Karpas-422 (cell line): ENCODE measurements at regions not wholly inside any gene's neighbourhood (a gene's known extent, or its start where the extent isn't known, plus 50 kb on each side); places are given as distances from the start of the nearest gene placed in this dataset.

Experiments
- DNase-seq: peaks from one replicate; pipeline ENCODE4 v3.0.0-alpha.2; 2015
- H2AFZ ChIP-seq: fragments of 200-600 bp; sonication (generic); 2 replicates; pipeline ENCODE4 v1.6.1; 2014; ENCODE audit warnings: antibody characterized with exemption, low read length, mixed read lengths
- H3K27ac ChIP-seq: fragments of 200-600 bp; sonication (generic); 2 replicates; pipeline ENCODE4 v1.5.1; 2014; ENCODE audit warnings: mild to moderate bottlenecking, low read length, moderate library complexity
- H3K27me3 ChIP-seq: fragments of 200-600 bp; sonication (generic); 2 replicates; pipeline ENCODE4 v1.6.1; 2014; ENCODE audit warnings: low read length, mixed read lengths
- H3K36me3 ChIP-seq: fragments of 200-600 bp; sonication (generic); 2 replicates; pipeline ENCODE4 v1.6.1; 2014; ENCODE audit warnings: low read length, mixed read lengths; ENCODE audit not compliant: insufficient read depth
- H3K4me1 ChIP-seq: fragments of 200-600 bp; sonication (generic); 2 replicates; pipeline ENCODE4 v1.6.1; 2014; ENCODE audit warnings: mild to moderate bottlenecking, low read length, mixed read lengths
- H3K4me2 ChIP-seq: fragments of 200-600 bp; sonication (generic); 2 replicates; pipeline ENCODE4 v1.6.1; 2014; ENCODE audit warnings: low read length, low read depth, mild to moderate bottlenecking; ENCODE audit not compliant: poor library complexity, severe bottlenecking
- H3K4me3 ChIP-seq: fragments of 200-600 bp; sonication (generic); 2 replicates; pipeline ENCODE4 v1.5.1; 2014; ENCODE audit warnings: mild to moderate bottlenecking, antibody characterized with exemption, low read length, mixed read lengths
- H3K79me2 ChIP-seq: fragments of 200-600 bp; sonication (generic); 2 replicates; pipeline ENCODE4 v1.6.1; 2014; ENCODE audit warnings: mild to moderate bottlenecking, low read length, mixed read lengths
- H3K9ac ChIP-seq: fragments of 200-600 bp; sonication (generic); 2 replicates; pipeline ENCODE4 v1.6.0; 2014; ENCODE audit warnings: low read length
- H3K9me2 ChIP-seq: fragments of 200-600 bp; sonication (generic), shearing (Covaris generic); replicated peaks from 2 replicates; pipeline ENCODE4 v1.6.0; 2014; ENCODE audit warnings: mild to moderate bottlenecking, low read length, moderate library complexity; ENCODE audit not compliant: insufficient read depth
- H3K9me3 ChIP-seq: fragments of 300-700, 200-600 bp; sonication (generic); 2 replicates; pipeline ENCODE4 v1.6.1; 2014; ENCODE audit warnings: low read length, mixed read lengths
- H4K20me1 ChIP-seq: fragments of 200-600 bp; sonication (generic); 2 replicates; pipeline ENCODE4 v1.6.1; 2014; ENCODE audit warnings: mild to moderate bottlenecking, antibody characterized with exemption, low read length, low read depth; ENCODE audit not compliant: insufficient read depth

- DNase-seq: no peak
- H3K79me2 ChIP-seq: no peaks in the 10 kb centered on the region
- H3K9ac ChIP-seq: no peak overlapping the region
- no peaks in the 10 kb centered on the region for H3K9me3 ChIP-seq
- no peaks in the 10 kb centered on the region for H4K20me1 ChIP-seq
- no peaks in the 10 kb centered on the region; the same call in 1 of the 2 replicates for H3K4me1 ChIP-seq
- H3K9me2 ChIP-seq: no peaks in the 10 kb centered on the region
- no peak overlapping the region for H3K4me2 ChIP-seq
- H3K27ac ChIP-seq: no peak overlapping the region
- no peaks in the 10 kb centered on the region; the same call in 1 of the 2 replicates for H3K36me3 ChIP-seq
- no peaks in the 10 kb centered on the region for H3K27me3 ChIP-seq
- 0 out of 2 replicates have a peak overlapping the region, but pooled peaks have one; percentile 13 for H2AFZ ChIP-seq
- no peak overlapping the region for H3K4me3 ChIP-seq
Observed at GRCh38 chr14:36013483-36013882, 163.0 kb downstream of the PTCSC3 start.

GRCh38 chr14:36012621-36013020, 163.9 kb downstream of the PTCSC3 start:
- no peaks in the 10 kb centered on the region for H4K20me1 ChIP-seq
- no peak overlapping the region for H2AFZ ChIP-seq
- H3K9me3 ChIP-seq: no peaks in the 10 kb centered on the region
- H3K27ac ChIP-seq: no peak overlapping the region
- H3K9me2 ChIP-seq: no peaks in the 10 kb centered on the region
- H3K79me2 ChIP-seq: no peaks in the 10 kb centered on the region
- H3K4me1 ChIP-seq: peaks cover 4% of the 10 kb centered on the region
- H3K9ac ChIP-seq: no peak overlapping the region
- H3K4me2 ChIP-seq: no peak overlapping the region
- no peak for DNase-seq
- no peaks in the 10 kb centered on the region for H3K27me3 ChIP-seq
- H3K36me3 ChIP-seq: no peaks in the 10 kb centered on the region; the same call in 1 of the 2 replicates
- no peak overlapping the region for H3K4me3 ChIP-seq

GRCh38 chr14:36009643-36010042, 166.9 kb downstream of the PTCSC3 start:
- no peak overlapping the region for H3K4me3 ChIP-seq
- H3K9me2 ChIP-seq: no peaks in the 10 kb centered on the region
- H3K27me3 ChIP-seq: no peaks in the 10 kb centered on the region
- no peaks in the 10 kb centered on the region for H4K20me1 ChIP-seq
- H3K9ac ChIP-seq: no peak overlapping the region
- no peaks in the 10 kb centered on the region for H3K9me3 ChIP-seq
- DNase-seq: no peak
- H3K4me2 ChIP-seq: no peak overlapping the region
- no peaks in the 10 kb centered on the region for H3K36me3 ChIP-seq
- H3K27ac ChIP-seq: no peak overlapping the region
- no peaks in the 10 kb centered on the region for H3K79me2 ChIP-seq
- no peak overlapping the region for H2AFZ ChIP-seq
- H3K4me1 ChIP-seq: peaks cover 31% of the 10 kb centered on the region

GRCh38 chr14:36006623-36007022, 169.9 kb downstream of the PTCSC3 start:
- H4K20me1 ChIP-seq: no peaks in the 10 kb centered on the region

GRCh38 chr14:36005670-36006069, 170.9 kb downstream of the PTCSC3 start:
- Histone ChIP-seq H3K36me3 (no peaks in the 10 kb centered on the region), H3K9ac (no peak overlapping the region), H3K4me3 (no peak overlapping the region), H2AFZ (peak overlapping the region; percentile 17; the same call in 1 of the 2 replicates), H3K27ac (no peak overlapping the region), H3K9me2 (no peaks in the 10 kb centered on the region), H4K20me1 (no peaks in the 10 kb centered on the region), H3K79me2 (no peaks in the 10 kb centered on the region), H3K4me2 (no peak overlapping the region), H3K4me1 (peaks cover 65% of the 10 kb centered on the region), H3K9me3 (no peaks in the 10 kb centered on the region), H3K27me3 (no peaks in the 10 kb centered on the region)
- no peak for DNase-seq

More at GRCh38 chr14:36006623-36007022, 169.9 kb downstream of the PTCSC3 start:
- H3K27ac ChIP-seq: no peak overlapping the region
- no peak overlapping the region for H3K4me3 ChIP-seq
- H3K4me2 ChIP-seq: peak overlapping the region; percentile 35
- no peaks in the 10 kb centered on the region for H3K79me2 ChIP-seq
- DNase-seq: no peak
- no peaks in the 10 kb centered on the region for H3K27me3 ChIP-seq
- peak overlapping the region; percentile 69 for H2AFZ ChIP-seq
- peaks cover 56% of the 10 kb centered on the region for H3K4me1 ChIP-seq
- H3K9me2 ChIP-seq: no peaks in the 10 kb centered on the region
- no peaks in the 10 kb centered on the region for H3K36me3 ChIP-seq
- no peaks in the 10 kb centered on the region for H3K9me3 ChIP-seq
- H3K9ac ChIP-seq: peak overlapping the region; percentile 14; the same call in 1 of the 2 replicates

GRCh38 chr14:36001936-36002335, 174.6 kb downstream of the PTCSC3 start:
- DNase-seq: no peak
- H3K4me1 ChIP-seq: peaks cover 91% of the 10 kb centered on the region
- no peaks in the 10 kb centered on the region for H3K9me2 ChIP-seq
- H2AFZ ChIP-seq: no peak overlapping the region
- no peaks in the 10 kb centered on the region for H3K36me3 ChIP-seq
- H3K4me2 ChIP-seq: no peak overlapping the region
- H3K4me3 ChIP-seq: no peak overlapping the region
- H3K9me3 ChIP-seq: no peaks in the 10 kb centered on the region
- H4K20me1 ChIP-seq: no peaks in the 10 kb centered on the region
- peak overlapping the region; percentile 25; the same call in 1 of the 2 replicates for H3K27ac ChIP-seq
- H3K79me2 ChIP-seq: no peaks in the 10 kb centered on the region
- H3K9ac ChIP-seq: no peak overlapping the region
- H3K27me3 ChIP-seq: no peaks in the 10 kb centered on the region

GRCh38 chr14:35999294-35999693, 173.2 kb downstream of the BRMS1L start:
- Histone ChIP-seq H3K36me3 (no peaks in the 10 kb centered on the region), H2AFZ (0 out of 2 replicates have a peak overlapping the region, but pooled peaks have one; percentile 4), H3K9ac (peak overlapping the region; percentile 67), H3K9me3 (no peaks in the 10 kb centered on the region), H3K4me3 (peak overlapping the region; percentile 8), H3K27ac (peak overlapping the region; percentile 99), H3K27me3 (no peaks in the 10 kb centered on the region), H3K79me2 (no peaks in the 10 kb centered on the region), H3K4me2 (peak overlapping the region; percentile 71), H3K4me1 (peaks cover 93% of the 10 kb centered on the region), H3K9me2 (no peaks in the 10 kb centered on the region), H4K20me1 (no peaks in the 10 kb centered on the region)
- DNase-seq: peak; percentile 77

GRCh38 chr14:35998303-35998702, 172.2 kb downstream of the BRMS1L start:
- H3K4me3 ChIP-seq: peak overlapping the region; percentile 8; the same call in 1 of the 2 replicates

More at GRCh38 chr14:35998303-35998702, 172.2 kb downstream of the BRMS1L start:
- H3K27me3 ChIP-seq: no peaks in the 10 kb centered on the region
- H3K4me2 ChIP-seq: peak overlapping the region; percentile 71
- no peaks in the 10 kb centered on the region for H4K20me1 ChIP-seq
- H2AFZ ChIP-seq: no peak overlapping the region; the same call in 1 of the 2 replicates
- no peaks in the 10 kb centered on the region for H3K79me2 ChIP-seq
- H3K9me2 ChIP-seq: no peaks in the 10 kb centered on the region
- H3K27ac ChIP-seq: peak overlapping the region; percentile 99
- peak overlapping the region; percentile 67 for H3K9ac ChIP-seq
- H3K9me3 ChIP-seq: no peaks in the 10 kb centered on the region
- H3K36me3 ChIP-seq: no peaks in the 10 kb centered on the region
- no peak for DNase-seq
- H3K4me1 ChIP-seq: peaks cover 94% of the 10 kb centered on the region
